HG03571 (cell line): ENCODE measurements at regions not wholly inside any gene's neighbourhood (a gene's known extent, or its start where the extent isn't known, plus 50 kb on each side); places are given as distances from the start of the nearest gene placed in this dataset.
"Not testable (repeated sequence)": the region's sequence is repeated elsewhere in the genome, so short reads cannot be mapped to it uniquely, and the experiment has no call there.

Experiments used
- ATAC-seq: cut with Tn5 transposase; IDR thresholded peaks from one replicate; pipeline ENCODE4 v1.9.1; 2021; ENCODE audit not compliant: unreplicated experiment

DNA sequence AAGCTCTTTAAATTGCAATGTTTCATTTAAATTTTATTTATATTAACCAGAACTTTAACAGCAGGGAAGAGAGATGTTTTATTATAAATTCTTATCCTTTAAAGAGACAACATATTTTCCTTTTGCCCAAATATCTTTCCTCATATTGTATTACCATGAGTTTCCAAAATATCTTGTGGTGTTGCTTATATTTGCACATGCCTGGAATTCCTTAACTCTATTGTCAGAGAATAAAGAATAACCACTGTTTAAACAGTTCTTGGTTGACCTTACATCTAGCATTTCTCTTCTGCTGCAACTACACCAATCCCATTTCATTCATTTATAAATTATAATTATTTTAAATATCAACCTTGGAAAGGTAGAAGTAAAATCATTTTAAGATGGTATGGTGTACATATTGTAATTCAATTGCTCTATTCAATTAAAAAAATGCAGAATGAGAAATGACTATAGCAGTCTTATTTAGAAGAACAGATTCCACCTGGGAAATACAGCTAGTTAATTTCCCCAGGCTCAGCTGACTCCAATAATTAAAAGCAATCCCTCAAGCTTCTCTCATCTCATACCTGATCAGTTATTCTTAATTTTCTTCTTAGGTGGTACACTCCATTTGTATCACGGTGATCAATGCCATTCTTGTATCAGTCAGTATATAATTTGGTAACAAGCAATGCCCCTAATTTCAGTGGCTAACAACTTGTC, 923.3 kb downstream of the KCNA4 start:
- no peak for ATAC-seq

DNA sequence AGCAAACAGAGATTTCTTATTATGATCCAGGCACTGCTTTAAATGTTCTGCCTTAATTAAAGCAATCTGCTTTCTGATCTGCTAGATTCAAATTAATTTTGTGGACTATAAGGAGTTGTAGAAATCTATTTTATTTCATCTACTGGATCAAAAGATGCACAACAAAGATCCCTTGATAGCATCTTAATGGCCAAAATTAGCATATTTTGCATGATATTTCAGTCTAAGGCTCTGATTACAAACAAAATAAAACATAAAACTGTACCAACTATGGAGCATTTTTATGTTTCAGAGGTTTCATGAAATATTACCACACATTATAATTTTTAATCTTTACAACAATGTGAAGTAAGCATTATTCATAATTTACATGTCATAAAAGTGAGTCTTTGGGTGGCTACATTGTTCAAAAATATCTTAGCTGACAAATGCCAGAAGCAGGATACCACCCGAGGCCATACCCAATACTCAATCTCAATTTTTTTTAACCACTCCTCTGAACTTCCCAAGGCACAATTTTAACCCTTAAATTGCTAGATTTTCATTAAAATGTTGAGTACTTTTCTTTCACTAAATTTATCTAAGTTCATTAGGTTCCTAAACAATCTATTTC, 929.5 kb downstream of the KCNA4 start:
- ATAC-seq = no peak

DNA sequence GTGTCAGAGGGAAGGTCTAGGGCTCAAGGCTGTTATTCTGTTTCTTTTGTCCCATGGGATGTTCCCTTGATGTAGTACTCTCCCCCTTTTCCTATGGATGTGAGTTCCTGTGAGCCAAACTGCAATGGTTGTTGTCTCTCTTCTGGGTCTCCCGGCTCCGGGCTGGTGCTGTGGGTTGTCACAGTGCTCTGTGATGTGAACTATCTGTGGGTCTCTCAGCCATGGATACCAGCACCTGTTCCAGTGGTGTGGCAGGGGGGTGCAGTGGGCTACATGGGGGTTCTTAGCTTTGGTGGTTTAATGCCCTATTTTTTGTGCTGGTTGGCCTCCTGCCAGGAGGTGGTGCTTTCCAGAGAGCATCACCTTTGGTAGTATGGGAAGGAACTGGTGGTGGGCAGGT, 941.1 kb downstream of the KCNA4 start:
- ATAC-seq = no peak

DNA sequence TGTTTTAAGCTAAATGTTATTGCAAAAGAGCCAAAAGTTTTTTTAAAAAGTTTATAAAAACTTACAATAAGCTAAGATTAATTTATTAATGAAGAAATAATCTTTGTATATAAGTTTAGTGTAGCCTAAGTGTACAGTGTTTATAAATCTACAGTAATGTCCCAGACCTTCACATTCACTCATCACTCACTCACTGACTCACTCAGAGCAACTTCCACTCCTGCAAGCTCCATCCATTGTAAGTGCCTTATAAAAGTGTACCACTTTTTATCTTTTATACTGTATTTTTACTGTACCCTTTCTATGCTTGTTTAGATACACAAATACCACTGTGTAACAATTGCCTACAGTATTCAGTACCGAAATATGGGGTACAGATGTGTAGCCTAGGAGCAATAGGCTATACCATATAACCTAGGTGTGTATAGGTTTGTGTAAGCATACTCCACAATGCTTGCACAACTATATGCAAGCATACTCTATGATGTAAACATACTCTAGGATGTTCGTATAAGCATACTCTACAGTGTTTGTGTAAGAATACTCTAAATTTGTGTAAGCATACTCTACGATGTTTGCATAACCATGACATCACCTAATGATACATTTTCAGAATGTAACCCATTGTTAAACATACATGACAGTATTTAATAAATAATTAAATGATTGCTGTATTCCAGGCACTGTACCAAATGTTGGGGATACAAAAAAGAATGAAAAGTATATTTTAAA, 953.0 kb downstream of the KCNA4 start:
- ATAC-seq = no peak

DNA sequence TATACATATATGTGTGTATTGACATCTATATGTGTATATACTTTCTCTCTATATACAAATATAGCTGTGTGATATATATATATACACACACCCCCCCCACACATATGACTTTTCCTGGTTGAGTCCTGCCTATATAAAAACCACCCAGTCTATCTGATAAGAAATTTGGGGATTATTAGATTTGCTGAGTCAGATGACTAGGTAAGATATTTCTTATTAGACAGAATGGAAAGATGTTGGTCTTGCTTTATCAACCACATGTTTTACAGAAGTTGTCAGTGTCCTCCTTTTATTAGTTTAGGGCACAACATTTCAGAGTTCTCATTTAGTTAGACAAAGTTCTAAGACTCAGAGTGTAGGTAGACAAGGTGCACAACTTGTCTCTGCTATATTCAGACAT, 953.3 kb downstream of the METTL15 start:
- no peak for ATAC-seq

DNA sequence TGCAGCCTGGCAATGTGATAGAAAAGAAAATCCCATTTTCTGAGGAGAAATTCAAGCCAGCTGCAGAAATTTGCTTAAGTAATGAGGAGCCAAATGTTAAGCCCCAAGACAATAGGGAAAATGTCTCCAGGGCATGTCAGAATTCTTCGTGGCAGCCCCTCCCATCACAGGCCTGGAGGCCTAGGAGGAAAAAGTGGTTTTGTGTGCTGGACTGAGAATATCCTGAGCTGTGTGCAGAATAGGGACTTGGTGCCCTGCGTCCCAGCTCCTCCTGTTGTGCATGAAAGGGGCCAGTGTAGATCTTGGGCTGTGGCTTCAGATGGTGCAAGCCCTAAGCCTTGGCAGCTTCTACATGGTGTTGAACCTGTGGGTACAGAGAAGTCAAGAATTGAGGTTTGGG, 948.3 kb downstream of the METTL15 start:
- not testable (repeated sequence) for ATAC-seq

DNA sequence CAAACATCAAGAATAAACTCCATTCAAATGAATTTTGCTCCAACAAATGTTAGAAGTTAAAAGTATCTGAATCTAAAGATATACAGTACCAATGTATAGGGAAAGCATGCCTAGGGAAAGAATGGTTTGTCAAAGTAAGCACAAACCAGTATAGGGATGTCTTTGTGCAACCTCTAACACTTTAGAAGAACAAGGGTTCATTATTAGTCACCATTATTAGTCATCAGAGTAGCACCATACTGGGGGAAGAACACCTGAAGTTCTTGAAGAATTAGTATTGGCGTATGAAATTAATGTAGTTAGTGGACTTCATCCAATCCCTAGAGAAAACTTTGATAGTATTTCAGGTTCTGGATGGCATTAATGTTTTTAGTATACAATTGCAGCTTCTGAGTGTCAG, 943.7 kb downstream of the METTL15 start:
- no peak for ATAC-seq

DNA sequence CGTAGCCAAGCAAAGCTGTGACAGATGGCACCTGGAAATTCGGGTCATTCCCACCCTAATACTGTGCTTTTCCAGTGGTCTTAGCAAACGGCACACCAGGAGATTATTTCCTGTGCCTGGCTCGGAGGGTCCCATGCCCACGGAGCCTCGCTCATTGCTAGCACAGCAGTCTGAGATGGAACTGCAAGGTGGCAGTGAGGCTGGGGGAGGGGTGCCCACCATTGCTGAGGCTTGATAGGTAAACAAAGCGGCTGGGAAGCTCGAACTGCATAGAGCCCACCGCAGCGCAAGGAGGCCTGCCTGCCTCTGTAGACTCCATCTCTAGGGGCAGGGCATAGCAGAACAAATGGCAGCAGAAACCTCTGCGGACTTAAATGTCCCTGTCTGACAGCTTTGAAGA, 942.8 kb downstream of the METTL15 start:
- not testable (repeated sequence) for ATAC-seq

DNA sequence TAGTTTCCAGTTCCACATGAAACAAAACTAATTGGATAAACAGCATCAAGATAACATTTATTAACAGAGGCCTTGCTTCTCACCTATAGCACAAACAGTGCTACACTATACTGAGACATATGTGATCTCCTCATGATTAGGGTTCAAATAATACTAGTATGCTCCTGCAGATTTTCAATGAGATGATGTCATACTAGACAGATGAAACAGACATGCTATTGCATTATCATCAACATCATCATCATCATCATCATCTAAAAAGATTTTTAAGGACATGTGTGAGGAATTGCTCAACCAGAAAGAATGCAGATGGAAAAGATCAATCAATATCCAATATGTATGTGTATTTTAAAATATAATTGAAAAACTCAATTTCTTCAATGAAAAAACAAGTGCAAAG, 932.3 kb downstream of the METTL15 start:
- no peak for ATAC-seq

DNA sequence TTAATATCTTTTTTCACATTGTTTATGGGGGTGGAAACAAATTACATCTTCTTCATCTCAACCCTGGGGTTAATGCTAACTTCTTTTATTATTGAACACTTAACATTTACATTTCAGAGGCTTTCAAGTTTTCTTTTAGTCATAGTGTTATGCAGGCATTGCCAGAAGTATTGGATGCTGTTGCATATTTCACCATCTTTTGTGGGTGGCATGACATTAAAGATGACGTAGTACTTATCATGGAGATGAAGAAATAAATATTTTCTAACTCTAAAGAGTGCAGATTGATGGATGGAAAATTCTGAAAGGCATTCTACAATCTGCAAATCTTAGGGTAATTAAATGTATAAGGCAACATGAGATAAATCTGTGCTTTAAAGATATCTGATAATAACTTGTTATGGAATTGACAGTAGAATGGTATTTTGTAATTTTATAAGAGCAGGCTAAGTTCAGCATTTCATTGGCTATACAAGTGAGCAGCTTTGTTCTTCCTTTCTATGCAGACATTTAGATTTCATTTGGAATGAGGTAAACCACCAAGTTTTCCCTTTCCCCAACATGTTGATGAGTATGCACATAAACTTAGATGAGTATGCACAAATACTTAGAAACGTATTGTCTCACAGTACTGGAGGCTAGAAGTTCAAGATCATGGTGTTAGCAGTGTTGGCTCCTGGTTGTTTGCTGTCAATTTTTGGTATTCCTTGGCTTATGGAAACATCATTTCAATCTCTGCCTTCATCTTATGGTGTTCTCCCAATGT, 924.4 kb downstream of the METTL15 start:
- no peak for ATAC-seq

DNA sequence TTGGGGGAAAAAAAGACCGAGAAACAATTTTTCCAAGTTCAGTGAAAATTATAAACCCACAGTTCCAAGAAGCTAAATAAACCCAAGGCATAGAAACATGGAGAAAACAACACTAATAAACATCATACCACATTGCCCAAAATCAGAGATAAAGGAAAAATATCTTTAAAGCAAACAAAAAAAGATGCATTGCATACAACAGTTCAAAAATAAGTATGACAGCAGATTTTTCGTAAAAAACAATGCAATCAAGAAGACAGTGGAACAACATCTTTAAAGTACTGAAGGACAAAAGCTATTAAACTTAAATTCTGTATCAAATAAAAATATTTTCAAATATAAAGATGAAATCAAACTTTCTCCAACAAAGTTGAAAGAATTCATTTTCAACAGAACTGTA, 921.3 kb downstream of the METTL15 start:
- ATAC-seq = no peak

DNA sequence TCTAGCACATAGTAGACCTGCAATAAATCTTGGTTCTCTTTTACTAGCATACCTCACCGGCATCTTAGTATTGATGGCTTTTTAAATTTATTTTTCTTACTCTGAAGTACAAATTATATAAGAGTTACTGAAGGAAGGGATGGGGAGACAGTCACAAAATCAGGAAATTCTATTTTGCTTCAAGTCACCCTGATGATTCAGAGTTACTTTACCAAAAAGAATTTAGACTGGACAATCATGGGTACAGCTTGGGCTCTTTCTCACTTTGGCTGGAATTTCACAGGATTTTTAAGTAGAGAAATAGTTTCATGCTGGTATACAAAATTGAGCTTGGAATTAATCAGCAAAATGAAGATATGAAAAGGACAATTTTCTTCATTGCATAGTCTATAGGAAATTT, 919.2 kb downstream of the METTL15 start:
- ATAC-seq = no peak

DNA sequence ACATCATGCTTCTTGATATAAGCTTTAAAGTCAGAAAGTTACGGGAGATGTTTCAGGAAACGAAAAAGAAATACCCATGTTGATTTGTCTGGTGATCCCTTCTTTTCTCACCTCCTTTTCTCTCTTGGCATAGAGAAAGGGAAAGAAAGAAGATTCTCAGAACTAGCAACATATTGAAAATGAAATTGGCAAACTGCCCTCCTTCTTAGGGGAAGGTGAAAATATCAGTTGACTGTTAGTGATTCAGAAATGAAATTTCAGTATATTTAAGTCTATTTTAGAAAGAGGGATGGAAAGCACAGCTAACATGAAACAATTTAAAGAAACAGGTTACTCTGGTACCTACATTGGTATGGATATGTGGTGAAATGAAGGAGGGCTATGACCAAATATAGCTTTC, 918.1 kb downstream of the METTL15 start:
- ATAC-seq = no peak

DNA sequence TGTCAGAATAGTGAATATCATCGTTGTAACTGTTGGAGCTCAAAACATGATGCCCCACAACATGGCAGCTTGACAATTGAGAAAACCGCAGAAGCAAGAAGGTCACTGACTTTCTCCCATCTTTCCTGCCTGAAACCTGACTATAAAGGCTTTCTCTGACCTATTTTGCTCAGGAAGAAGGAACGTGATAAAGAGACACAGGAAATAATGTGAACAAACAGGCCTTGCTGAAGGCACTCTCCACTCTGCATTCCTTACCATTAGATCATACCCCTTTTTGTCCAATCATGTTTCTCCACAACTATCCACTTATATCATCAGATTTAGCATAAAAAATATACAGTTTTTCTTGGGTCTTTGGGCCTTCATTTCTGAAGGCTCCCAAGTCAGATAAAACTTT, 916.8 kb downstream of the METTL15 start:
- no peak for ATAC-seq

DNA sequence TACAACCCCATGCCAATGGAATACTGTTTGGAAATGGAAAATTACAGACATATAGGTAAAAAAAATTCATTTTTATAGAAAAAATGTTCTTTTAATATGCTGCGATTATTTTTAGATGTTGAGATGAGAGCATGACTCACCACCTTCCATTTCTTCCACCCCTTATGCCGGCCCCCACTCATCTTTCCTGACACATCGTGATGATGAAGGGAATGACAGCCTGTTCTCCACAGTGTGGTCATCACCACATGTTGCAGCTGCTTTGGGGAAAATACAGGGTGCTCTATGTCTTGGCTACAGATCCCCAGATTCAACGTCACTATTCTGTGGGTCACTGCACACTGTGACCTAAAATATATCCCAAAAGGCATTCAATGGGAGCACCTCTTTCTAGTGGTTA, 916.2 kb downstream of the METTL15 start:
- no peak for ATAC-seq

DNA sequence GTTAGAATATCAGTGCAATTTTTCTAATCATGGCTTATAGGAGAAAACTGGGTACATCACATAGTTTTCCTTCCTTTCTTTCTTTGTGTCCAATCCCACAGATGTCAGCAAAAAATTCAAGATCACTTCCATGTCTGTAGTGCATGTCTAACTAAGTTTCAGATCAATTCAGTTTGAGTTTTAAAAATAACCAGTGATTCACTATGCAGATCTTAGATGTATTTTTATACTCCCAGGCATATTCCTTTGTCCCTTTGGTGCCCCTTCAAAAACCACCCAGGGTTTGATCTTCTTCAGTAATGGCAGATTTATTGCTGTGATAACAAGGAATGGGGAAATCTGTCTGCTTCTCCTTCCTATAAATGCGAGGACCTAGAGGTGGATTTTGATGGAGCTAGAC, 915.6 kb downstream of the METTL15 start:
- ATAC-seq = no peak

DNA sequence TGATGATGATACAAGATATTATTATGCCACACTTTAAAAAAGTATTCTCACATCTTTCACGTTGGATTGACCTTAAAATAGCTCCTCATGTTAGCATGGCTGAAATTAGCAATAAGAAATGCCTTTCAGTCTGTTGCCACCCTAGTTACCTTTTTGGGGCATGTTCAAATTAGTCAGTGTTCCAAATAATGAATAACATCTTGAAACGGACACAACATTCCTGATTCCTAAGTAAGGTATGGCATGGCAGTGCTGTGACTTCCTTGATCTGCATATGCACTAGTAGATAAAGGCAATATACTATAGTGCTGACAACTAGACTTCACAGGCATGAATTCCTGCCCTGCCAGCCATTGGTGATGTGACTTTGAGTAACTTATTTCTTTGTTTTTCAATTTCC, 914.5 kb downstream of the METTL15 start:
- ATAC-seq = no peak

DNA sequence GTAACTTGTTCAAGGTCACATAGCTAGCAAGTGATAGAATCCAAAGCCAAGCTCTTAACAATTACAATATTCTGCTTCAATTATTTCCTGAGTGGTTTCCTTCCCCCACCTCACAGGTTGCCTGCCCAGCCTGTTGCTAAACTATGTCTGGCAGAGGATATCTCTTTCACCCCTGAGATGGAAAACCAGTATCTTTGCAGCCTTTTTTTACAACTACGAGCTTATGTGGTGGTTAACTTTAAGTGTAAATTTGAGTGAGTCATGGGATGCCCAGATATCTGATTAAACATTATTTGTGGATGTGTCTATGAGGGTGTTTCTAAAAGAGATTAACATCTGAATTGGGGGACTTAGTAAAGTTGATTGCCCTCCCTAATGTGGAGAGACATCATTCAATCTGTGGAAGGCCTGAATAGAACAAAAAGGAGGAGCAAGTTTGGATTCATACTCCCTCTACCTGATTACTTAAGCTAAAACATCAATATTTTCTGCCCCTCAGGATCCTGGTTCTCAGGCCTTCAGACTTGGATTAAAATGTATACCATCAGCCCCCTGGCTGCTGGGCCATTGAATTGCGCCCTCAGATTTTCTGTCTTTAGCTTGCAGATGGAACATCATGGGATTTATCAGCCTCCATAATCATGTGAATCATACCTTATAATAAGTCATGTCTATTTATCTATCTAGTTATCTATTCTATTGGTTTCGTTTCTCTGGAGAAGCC, 911.9 kb downstream of the METTL15 start:
- ATAC-seq = no peak

DNA sequence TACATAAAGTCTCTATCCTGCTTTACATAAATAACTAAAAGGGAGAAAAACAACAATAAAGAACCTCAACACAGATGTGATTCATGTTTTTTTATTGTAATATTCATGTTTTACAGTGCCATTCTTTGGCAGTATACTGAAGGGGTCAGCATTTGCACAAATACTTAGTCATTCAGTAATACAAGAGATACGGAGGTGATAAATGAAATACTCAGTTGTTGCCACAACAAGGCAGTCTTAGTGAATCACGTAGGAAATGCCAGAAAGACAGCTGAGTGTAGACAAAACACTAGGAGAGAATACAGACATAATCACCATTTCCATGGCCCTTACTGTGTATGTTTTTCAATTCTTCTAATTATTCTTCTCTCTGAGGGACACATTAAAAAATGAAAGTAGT, 910.4 kb downstream of the METTL15 start:
- ATAC-seq = no peak

DNA sequence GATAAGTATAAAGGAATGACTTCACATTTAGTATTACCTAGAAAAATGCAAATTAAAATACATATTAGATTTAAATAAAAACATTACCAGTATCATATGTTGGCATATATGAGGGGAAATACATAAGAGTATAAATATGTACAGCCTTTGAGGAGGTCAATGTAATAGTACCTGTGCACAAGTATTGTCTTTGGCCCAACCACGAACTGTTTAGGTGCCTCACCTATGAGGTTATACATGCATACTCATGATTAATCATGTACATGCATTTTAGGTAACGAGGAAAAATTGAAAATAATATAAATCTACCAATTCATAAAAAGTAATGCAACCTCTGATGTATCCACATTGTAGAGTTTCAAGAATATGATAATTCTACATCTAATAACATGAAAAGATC, 909.8 kb downstream of the METTL15 start:
- ATAC-seq = no peak

DNA sequence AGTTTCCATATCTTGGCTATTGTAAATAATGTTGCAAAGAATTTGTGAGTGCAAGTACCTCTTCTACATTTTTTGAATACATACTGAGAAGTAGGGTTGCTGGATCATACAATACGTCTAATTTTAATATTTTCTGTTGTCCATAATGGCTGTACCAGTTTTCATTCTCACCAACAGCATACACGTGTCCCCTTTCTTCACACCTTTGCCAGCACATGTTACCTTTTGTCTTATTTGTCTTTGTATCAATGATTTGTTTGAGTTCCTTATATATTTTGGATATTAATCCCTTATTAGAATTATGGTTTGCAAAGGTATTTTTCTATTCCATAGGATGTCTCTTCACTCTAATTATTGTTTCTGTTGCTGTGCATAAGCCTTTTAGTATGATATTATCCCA, 904.3 kb downstream of the METTL15 start:
- ATAC-seq = no peak
